ENCODE measurements at regions not wholly inside any gene's neighbourhood (a gene's known extent, or its start where the extent isn't known, plus 50 kb on each side); places are given as distances from the start of the nearest gene placed in this dataset.

- no peak for TF ChIP-seq REST (IDR thresholded peaks at IDR 0.05; ENCODE audit: insufficient replicate concordance, low read depth)
- no peak for TF ChIP-seq GABPA (IDR thresholded peaks at IDR 0.05; ENCODE audit: low read depth)
- no peak for TF ChIP-seq SPI1 (IDR thresholded peaks at IDR 0.05; ENCODE audit: borderline replicate concordance, low read depth)
- TF ChIP-seq CTCF (IDR thresholded peaks at IDR 0.05; ENCODE audit: insufficient read depth, low read length) = no peak
- TF ChIP-seq POLR2AphosphoS5 (IDR thresholded peaks at IDR 0.05; ENCODE audit: low read depth) = no peak
- peaks cover 3% of the 10 kb centered on the region for H3K27me3 ChIP-seq (ENCODE audit: insufficient read depth, poor library complexity, severe bottlenecking)
- H3K27ac ChIP-seq (replicated peaks) = no peak overlapping the region
- DNase-seq (ENCODE audit: low read depth in 1 of 2, low spot score in 1 of 2) = no peak
- no peak overlapping the region for H3K4me3 ChIP-seq (replicated peaks; ENCODE audit: insufficient read depth, low read length)
Measured at GRCh38 chr16:48105976-48106375, 49.8 kb downstream of the ABCC12 start.

DNA sequence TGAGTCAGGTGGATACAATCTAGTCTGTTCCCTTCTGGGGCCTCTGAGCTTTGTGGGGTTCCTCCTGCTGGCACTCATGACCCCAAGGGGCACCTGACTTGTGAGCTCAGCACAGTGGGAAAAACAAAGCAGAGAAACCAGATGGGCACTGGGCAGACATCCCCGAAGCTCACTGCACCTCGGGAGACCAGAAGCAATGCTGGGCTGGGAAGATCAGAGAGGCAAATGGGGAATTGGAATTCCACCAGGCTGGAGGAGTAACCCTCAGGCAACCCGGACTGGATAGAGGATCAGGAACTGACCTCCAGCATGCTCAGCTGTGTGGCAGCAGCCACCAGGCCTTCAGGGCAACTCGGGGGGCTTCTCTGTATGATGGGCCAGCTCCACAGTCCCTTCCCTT is 50.3 kb downstream of the ABCC12 start:
- Histone ChIP-seq H3K27me3 (ENCODE audit: insufficient read depth, poor library complexity, severe bottlenecking) (peaks cover 3% of the 10 kb centered on the region), H3K27ac (replicated peaks) (no peak overlapping the region), H3K4me3 (replicated peaks; ENCODE audit: insufficient read depth, low read length) (no peak overlapping the region)
- TF ChIP-seq REST (IDR thresholded peaks at IDR 0.05; ENCODE audit: insufficient replicate concordance, low read depth) (no peak), POLR2AphosphoS5 (IDR thresholded peaks at IDR 0.05; ENCODE audit: low read depth) (no peak), CTCF (IDR thresholded peaks at IDR 0.05; ENCODE audit: insufficient read depth, low read length) (no peak), SPI1 (IDR thresholded peaks at IDR 0.05; ENCODE audit: borderline replicate concordance, low read depth) (no peak)
- no peak for DNase-seq (ENCODE audit: low read depth in 1 of 2, low spot score in 1 of 2)

GRCh38 chr16:48103591-48103990 is 52.2 kb downstream of the ABCC12 start:
- H3K27ac ChIP-seq (replicated peaks) = no peak overlapping the region
- no peak overlapping the region for H3K4me3 ChIP-seq (replicated peaks; ENCODE audit: insufficient read depth, low read length)
- no peak for DNase-seq (ENCODE audit: low read depth in 1 of 2, low spot score in 1 of 2)
- TF ChIP-seq POLR2AphosphoS5 (IDR thresholded peaks at IDR 0.05; ENCODE audit: low read depth) = no peak
- no peak for TF ChIP-seq CTCF (IDR thresholded peaks at IDR 0.05; ENCODE audit: insufficient read depth, low read length)
- TF ChIP-seq GABPA (IDR thresholded peaks at IDR 0.05; ENCODE audit: low read depth) = no peak
- TF ChIP-seq REST (IDR thresholded peaks at IDR 0.05; ENCODE audit: insufficient replicate concordance, low read depth) = no peak
- no peak for TF ChIP-seq SPI1 (IDR thresholded peaks at IDR 0.05; ENCODE audit: borderline replicate concordance, low read depth)
- H3K27me3 ChIP-seq (ENCODE audit: insufficient read depth, poor library complexity, severe bottlenecking) = peaks cover 3% of the 10 kb centered on the region
